ENCODE measurements at regions not wholly inside any gene's neighbourhood (a gene's known extent, or its start where the extent isn't known, plus 50 kb on each side); places are given as distances from the start of the nearest gene placed in this dataset.

- TF ChIP-seq CTCF (IDR thresholded peaks at IDR 0.05; ENCODE audit: extremely low read depth in 1 of 2, insufficient read depth in 1 of 2, low read depth in 1 of 2, low read length in 2 of 2) (no peak), EZH2 (IDR thresholded peaks at IDR 0.05; ENCODE audit: borderline replicate concordance, low read depth, low read length, severe bottlenecking) (no peak), POLR2A (IDR thresholded peaks at IDR 0.05; ENCODE audit: low read depth, low read length) (no peak)
Measured at GRCh38 chr18:39500306-39500705, 1934.7 kb upstream of the CELF4 start.

Measured in endothelial cell of umbilical vein (primary cell).